ENCODE measurements at regions not wholly inside any gene's neighbourhood (a gene's known extent, or its start where the extent isn't known, plus 50 kb on each side); places are given as distances from the start of the nearest gene placed in this dataset.
"Not testable (repeated sequence)": the region's sequence is repeated elsewhere in the genome, so short reads cannot be mapped to it uniquely, and the experiment has no call there.

- 0 out of 2 replicates have a peak, but pooled peaks have one; percentile 19 for TF ChIP-seq CTCF (IDR thresholded peaks at IDR 0.05; ENCODE audit: borderline replicate concordance, insufficient read depth, low read depth, low read length)
- H3K4me3 ChIP-seq (ENCODE audit: low read depth, low read length), result no peak overlapping the region
Measured at GRCh38 chr16:65704866-65705265, 583.0 kb upstream of the CDH11 start.

- H3K4me3 ChIP-seq (ENCODE audit: low read depth, low read length), result no peak overlapping the region
- no peak for TF ChIP-seq CTCF (IDR thresholded peaks at IDR 0.05; ENCODE audit: borderline replicate concordance, insufficient read depth, low read depth, low read length)
Measured at GRCh38 chr16:65702707-65703402, 581.0 kb upstream of the CDH11 start.

- TF ChIP-seq CTCF (IDR thresholded peaks at IDR 0.05; ENCODE audit: borderline replicate concordance, insufficient read depth, low read depth, low read length), result no peak
- no peak overlapping the region for H3K4me3 ChIP-seq (ENCODE audit: low read depth, low read length)
Measured at GRCh38 chr16:65700596-65700995, 578.7 kb upstream of the CDH11 start.

GRCh38 chr16:65698791-65699321 is 577.0 kb upstream of the CDH11 start:
- no peak overlapping the region for H3K4me3 ChIP-seq (ENCODE audit: low read depth, low read length)
- no peak for TF ChIP-seq CTCF (IDR thresholded peaks at IDR 0.05; ENCODE audit: borderline replicate concordance, insufficient read depth, low read depth, low read length)

GRCh38 chr16:65697521-65697920 is 575.7 kb upstream of the CDH11 start:
- no peak for TF ChIP-seq CTCF (IDR thresholded peaks at IDR 0.05; ENCODE audit: borderline replicate concordance, insufficient read depth, low read depth, low read length)
- H3K4me3 ChIP-seq (ENCODE audit: low read depth, low read length), result no peak overlapping the region

GRCh38 chr16:65697065-65697464 is 575.2 kb upstream of the CDH11 start:
- no peak for TF ChIP-seq CTCF (IDR thresholded peaks at IDR 0.05; ENCODE audit: borderline replicate concordance, insufficient read depth, low read depth, low read length)
- no peak overlapping the region for H3K4me3 ChIP-seq (ENCODE audit: low read depth, low read length)

- H3K4me3 ChIP-seq (ENCODE audit: low read depth, low read length), result not testable (repeated sequence)
Measured at GRCh38 chr16:65691846-65692245, 570.0 kb upstream of the CDH11 start.

All from GM12875 (cell line).